ENCODE measurements at regions not wholly inside any gene's neighbourhood (a gene's known extent, or its start where the extent isn't known, plus 50 kb on each side); places are given as distances from the start of the nearest gene placed in this dataset.

DNA sequence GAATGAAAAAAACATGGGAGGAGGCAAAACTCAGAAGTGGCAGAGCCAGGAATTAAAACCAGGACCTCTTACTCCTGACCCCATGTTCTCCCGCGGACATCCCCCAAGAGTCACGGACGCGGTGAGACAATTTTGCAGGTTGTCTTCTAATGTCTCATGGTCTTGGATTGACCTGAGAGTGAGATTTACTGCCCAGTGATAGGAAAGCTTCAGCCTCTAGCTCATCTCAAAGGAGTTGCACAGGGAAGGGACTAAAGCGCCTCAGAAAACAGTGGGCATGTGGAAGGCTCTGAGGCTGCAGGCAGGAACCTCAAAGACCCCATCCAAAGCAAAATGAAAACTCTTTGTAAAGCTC lies 197.4 kb downstream of the ADAMTS15 start:
- DNase-seq (ENCODE audit: low read depth) = no peak
- Histone ChIP-seq H3K36me3 (ENCODE audit: control insufficient read depth, insufficient read depth, low read length, severe bottlenecking) (no peaks in the 10 kb centered on the region), H3K9ac (ENCODE audit: low read length) (peak overlapping the region; percentile 48)

DNA sequence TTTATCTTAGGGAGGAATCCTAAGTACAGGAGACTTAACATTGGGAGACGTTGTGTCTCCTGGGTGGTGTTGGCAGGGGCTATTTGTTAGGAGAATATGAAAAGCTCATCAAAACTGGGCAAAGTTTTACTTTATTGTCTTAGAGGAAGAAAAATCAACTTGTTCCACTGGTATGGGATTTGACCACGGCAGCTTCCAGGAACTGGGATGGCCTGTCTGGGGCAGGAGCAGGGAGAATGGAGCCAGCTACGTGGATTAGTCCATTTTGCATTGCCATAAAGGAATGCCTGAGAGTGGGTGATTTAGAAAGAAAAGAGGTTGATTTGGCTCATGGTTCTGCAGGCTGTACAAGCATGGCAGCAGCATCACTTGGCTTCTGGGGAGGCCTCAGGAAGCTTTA lies 198.4 kb downstream of the ADAMTS15 start:
- no peaks in the 10 kb centered on the region for H3K36me3 ChIP-seq (ENCODE audit: control insufficient read depth, insufficient read depth, low read length, severe bottlenecking)
- H3K9me3 ChIP-seq (ENCODE audit: control insufficient read depth, low read length) = no peaks in the 10 kb centered on the region
- no peak for DNase-seq (ENCODE audit: low read depth)
- H3K4me3 ChIP-seq (ENCODE audit: low read length) = no peak overlapping the region
- peak overlapping the region; percentile 65 for H3K9ac ChIP-seq (ENCODE audit: low read length)
- no peaks in the 10 kb centered on the region for H3K27me3 ChIP-seq (replicated peaks; ENCODE audit: control insufficient read depth, insufficient read depth, low read length)
- H3K4me1 ChIP-seq (ENCODE audit: control insufficient read depth, insufficient read depth, low read length) = peaks cover 75% of the 10 kb centered on the region

More for the DNA sequence above, 197.4 kb downstream of the ADAMTS15 start:
- Histone ChIP-seq H3K9me3 (ENCODE audit: control insufficient read depth, low read length) (no peaks in the 10 kb centered on the region), H3K4me3 (ENCODE audit: low read length) (no peak overlapping the region), H3K4me1 (ENCODE audit: control insufficient read depth, insufficient read depth, low read length) (peaks cover 70% of the 10 kb centered on the region), H3K27me3 (replicated peaks; ENCODE audit: control insufficient read depth, insufficient read depth, low read length) (no peaks in the 10 kb centered on the region)

DNA sequence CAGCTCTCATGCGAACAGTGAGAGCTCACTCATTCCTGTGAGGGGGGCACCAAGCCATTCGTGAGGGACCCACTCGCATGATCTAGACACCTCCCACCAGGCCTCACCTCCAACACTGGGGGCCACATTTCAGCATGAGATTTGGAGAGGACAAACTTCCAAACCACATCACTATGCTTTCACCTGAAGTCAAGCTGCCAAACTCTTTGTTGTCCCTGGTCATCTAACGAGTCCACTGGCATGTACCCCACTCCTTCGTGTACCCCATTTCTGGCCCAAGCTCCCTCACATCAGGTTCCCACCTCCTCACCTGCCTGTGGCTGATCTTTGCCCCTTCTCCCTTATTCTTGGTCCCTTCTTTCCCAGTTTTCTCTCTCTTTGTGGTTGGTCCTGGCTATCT lies 198.9 kb downstream of the ADAMTS15 start:
- no peak for DNase-seq (ENCODE audit: low read depth)
- Histone ChIP-seq H3K9me3 (ENCODE audit: control insufficient read depth, low read length) (no peaks in the 10 kb centered on the region), H3K4me1 (ENCODE audit: control insufficient read depth, insufficient read depth, low read length) (peaks cover 72% of the 10 kb centered on the region), H3K9ac (ENCODE audit: low read length) (peak overlapping the region; percentile 65), H3K27me3 (replicated peaks; ENCODE audit: control insufficient read depth, insufficient read depth, low read length) (no peaks in the 10 kb centered on the region), H3K4me3 (ENCODE audit: low read length) (no peak overlapping the region), H3K36me3 (ENCODE audit: control insufficient read depth, insufficient read depth, low read length, severe bottlenecking) (no peaks in the 10 kb centered on the region)

DNA sequence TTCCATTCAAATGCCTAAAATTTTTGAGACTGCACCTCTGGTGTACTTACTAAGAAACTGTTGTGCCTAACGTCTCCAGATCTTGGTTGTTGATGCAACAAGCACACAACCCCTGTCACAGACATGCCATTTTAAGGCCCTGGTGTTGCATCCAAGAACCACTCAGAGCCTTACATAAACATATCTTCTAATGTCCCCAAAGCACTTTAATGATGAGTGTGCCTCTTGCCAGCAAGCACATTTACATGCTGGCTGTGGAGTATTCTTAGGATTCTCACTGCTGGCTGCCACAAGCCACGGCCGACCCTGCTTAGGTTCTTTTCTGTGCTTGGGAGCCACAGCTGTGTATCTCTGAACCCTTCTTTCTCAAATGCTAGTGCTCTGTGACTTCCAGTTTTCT lies 201.4 kb downstream of the ADAMTS15 start:
- no peaks in the 10 kb centered on the region for H3K36me3 ChIP-seq (ENCODE audit: control insufficient read depth, insufficient read depth, low read length, severe bottlenecking)
- peaks cover 84% of the 10 kb centered on the region for H3K4me1 ChIP-seq (ENCODE audit: control insufficient read depth, insufficient read depth, low read length)
- no peak overlapping the region for H3K4me3 ChIP-seq (ENCODE audit: low read length)
- DNase-seq (ENCODE audit: low read depth) = no peak
- no peaks in the 10 kb centered on the region for H3K9me3 ChIP-seq (ENCODE audit: control insufficient read depth, low read length)
- no peaks in the 10 kb centered on the region for H3K27me3 ChIP-seq (replicated peaks; ENCODE audit: control insufficient read depth, insufficient read depth, low read length)
- no peak overlapping the region for H3K9ac ChIP-seq (ENCODE audit: low read length)

DNA sequence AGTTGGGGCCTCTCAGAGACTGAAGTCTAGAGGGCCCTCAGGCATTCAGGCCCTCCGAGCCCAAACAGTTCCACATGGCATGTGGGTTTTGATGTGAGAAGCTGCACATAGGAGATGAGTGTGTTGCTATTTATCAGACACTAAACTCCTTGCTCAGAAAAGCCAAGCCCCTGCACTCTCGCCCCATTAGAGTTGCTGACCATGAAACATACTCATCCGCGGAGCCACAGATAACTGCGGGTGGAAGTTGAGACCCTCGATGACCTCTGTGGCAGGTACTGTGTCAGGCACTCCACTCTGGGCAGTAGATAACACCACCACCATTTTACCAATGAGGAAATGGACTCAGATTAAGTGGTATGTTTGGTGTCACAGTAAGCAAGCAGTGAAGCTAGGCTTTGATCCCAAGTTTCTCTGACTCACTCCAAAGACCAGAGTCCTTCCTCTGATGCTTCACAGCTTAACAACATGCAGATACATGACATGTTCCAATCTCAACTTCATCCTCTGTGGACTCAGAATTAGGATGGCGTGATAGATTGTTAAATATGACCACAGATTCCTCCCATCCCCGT lies 202.1 kb downstream of the ADAMTS15 start:
- Histone ChIP-seq H3K4me3 (ENCODE audit: low read length) (no peak overlapping the region), H3K4me1 (ENCODE audit: control insufficient read depth, insufficient read depth, low read length) (peaks cover 84% of the 10 kb centered on the region), H3K9ac (ENCODE audit: low read length) (no peak overlapping the region), H3K27me3 (replicated peaks; ENCODE audit: control insufficient read depth, insufficient read depth, low read length) (no peaks in the 10 kb centered on the region), H3K36me3 (ENCODE audit: control insufficient read depth, insufficient read depth, low read length, severe bottlenecking) (no peaks in the 10 kb centered on the region), H3K9me3 (ENCODE audit: control insufficient read depth, low read length) (no peaks in the 10 kb centered on the region)
- DNase-seq (ENCODE audit: low read depth) = no peak

DNA sequence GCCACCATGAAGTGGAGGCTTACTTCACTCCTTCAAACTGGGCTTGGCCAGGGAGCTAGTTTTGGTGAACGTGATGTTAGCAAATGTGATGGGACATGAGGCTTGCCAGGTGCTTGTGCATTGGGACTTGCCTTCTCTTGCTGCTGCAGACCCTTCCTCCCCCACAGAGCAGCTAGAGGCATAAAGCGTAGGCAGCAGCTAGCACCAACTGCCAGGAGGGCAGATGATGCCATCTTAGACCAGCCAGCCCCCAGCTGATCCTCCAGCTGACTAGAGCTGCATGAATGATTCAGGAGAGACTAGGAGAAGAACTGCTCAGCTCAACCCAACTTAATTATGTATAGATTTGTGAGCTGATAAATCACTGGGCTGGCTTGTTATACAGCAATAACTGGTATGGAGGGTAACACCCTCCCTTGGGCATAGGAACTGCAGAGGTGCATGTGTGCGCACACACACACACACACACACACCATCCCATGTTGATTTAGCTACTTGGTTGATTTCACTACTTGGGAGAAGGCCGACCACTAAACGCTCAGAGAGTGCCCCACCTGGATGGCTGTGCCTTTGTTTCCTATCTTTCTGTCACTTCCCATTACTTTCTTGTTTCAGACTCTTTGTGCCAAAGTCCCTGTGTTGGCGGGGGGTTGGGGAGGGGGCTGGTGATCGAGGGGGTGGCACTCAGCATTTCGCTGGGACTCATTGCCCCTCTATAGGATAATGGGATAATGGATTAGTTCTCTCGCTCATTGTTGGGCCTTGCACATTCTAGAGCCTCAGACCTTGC lies 202.8 kb downstream of the ADAMTS15 start:
- Histone ChIP-seq H3K36me3 (ENCODE audit: control insufficient read depth, insufficient read depth, low read length, severe bottlenecking) (no peaks in the 10 kb centered on the region), H3K4me1 (ENCODE audit: control insufficient read depth, insufficient read depth, low read length) (peaks cover 85% of the 10 kb centered on the region), H3K4me3 (ENCODE audit: low read length) (no peak overlapping the region), H3K27me3 (replicated peaks; ENCODE audit: control insufficient read depth, insufficient read depth, low read length) (no peaks in the 10 kb centered on the region), H3K9me3 (ENCODE audit: control insufficient read depth, low read length) (peaks cover 4% of the 10 kb centered on the region), H3K9ac (ENCODE audit: low read length) (no peak overlapping the region)
- no peak for DNase-seq (ENCODE audit: low read depth)

DNA sequence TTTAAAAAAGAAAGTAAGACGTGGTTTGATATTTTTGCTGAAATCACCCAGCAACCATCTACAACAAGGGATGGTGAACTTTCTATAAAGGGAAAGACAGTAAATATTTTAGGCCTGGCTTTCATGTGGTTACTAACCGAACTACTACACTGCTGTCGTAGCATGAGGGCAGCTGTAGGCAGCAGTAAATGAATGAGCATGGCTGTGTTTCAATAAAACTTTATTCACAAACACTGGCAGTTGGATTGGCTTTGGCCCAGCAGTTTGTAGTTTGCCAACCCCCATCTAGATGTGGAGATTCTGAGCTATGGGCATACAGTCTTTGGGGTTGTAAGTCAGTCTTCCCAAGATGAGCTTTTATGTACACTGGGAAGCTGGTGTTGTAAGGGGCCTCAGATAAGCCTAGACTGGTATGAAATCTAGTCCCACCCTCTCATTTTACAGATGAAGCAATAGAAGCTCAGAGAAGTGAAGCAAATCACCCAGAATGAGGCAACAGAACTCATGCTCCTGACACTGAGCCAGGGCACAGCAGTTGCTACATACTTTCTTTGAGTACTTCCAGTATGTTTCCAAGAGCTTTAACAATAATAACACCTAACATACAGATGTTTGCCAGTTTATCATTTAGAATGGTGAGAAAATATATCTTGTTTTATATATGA lies 204.4 kb downstream of the ADAMTS15 start:
- peak; percentile 97 for DNase-seq (ENCODE audit: low read depth)
- H3K4me1 ChIP-seq (ENCODE audit: control insufficient read depth, insufficient read depth, low read length) = peaks cover 71% of the 10 kb centered on the region
- no peaks in the 10 kb centered on the region for H3K36me3 ChIP-seq (ENCODE audit: control insufficient read depth, insufficient read depth, low read length, severe bottlenecking)
- H3K4me3 ChIP-seq (ENCODE audit: low read length) = peak overlapping the region; percentile 9
- H3K27me3 ChIP-seq (replicated peaks; ENCODE audit: control insufficient read depth, insufficient read depth, low read length) = no peaks in the 10 kb centered on the region
- H3K9ac ChIP-seq (ENCODE audit: low read length) = peak overlapping the region; percentile 74
- H3K9me3 ChIP-seq (ENCODE audit: control insufficient read depth, low read length) = peaks cover 17% of the 10 kb centered on the region

DNA sequence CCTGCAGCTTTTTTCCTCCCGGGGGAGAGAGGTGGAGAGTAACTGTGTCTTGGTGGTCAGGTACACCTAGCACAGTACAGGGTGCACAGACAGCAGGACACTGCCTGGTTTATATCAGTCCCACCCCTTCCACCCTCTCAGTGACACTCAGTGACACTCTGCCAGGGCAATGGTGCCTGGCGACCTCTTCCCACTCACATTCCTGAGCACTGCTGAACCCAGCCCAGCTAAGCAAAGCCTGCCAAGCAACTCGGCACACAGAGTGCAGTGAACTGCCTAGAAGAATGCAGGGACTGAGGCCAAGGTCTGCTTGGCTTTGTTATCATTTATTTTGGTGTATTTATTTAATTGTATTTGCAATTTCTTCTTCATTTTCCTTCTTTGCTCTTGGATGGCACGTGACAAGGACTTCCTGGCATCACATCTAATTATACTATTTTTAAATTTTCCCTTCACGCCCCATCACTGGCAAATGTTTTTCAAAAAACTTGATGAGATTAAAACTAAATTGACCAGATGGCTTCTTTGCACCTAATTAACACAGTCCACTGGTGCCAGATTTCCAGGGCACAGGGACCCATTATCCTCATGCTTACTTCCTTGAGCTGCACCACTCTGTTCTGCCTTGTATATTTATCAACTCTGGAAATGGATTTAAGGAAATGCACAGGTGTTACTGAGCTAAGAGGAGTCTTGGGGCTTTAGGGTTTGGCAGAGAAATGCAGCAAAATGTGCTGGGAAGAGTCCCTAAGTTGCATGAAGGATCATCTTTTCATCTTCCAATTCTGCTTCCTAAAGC lies 205.6 kb downstream of the ADAMTS15 start:
- Histone ChIP-seq H3K27me3 (replicated peaks; ENCODE audit: control insufficient read depth, insufficient read depth, low read length) (no peaks in the 10 kb centered on the region), H3K36me3 (ENCODE audit: control insufficient read depth, insufficient read depth, low read length, severe bottlenecking) (no peaks in the 10 kb centered on the region), H3K4me3 (ENCODE audit: low read length) (peak overlapping the region; percentile 52), H3K4me1 (ENCODE audit: control insufficient read depth, insufficient read depth, low read length) (peaks cover 60% of the 10 kb centered on the region), H3K9me3 (ENCODE audit: control insufficient read depth, low read length) (peaks cover 24% of the 10 kb centered on the region), H3K9ac (ENCODE audit: low read length) (peak overlapping the region; percentile 74)
- DNase-seq (ENCODE audit: low read depth) = peak; percentile 80

DNA sequence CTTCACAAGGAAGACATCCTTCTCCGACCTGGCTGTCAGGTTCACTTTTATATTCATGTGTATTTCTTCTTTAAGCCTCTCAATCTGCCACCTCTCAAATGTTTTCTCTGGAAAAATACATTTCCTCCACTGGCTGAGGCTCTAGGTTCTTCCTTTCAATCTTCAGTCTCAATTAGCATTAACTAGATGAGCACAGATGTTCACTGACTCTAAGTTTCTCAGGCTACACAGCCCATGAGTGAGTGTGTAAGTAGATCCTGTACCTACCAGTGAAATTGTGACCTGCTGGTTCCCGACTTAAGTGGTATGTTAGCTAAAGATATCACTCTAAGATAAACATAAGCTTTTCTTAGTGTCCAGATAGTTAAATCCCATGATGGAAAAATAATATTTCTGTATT lies 206.9 kb downstream of the ADAMTS15 start:
- Histone ChIP-seq H3K9ac (ENCODE audit: low read length) (no peak overlapping the region), H3K27me3 (replicated peaks; ENCODE audit: control insufficient read depth, insufficient read depth, low read length) (no peaks in the 10 kb centered on the region), H3K4me1 (ENCODE audit: control insufficient read depth, insufficient read depth, low read length) (peaks cover 48% of the 10 kb centered on the region), H3K36me3 (ENCODE audit: control insufficient read depth, insufficient read depth, low read length, severe bottlenecking) (no peaks in the 10 kb centered on the region), H3K4me3 (ENCODE audit: low read length) (peak overlapping the region; percentile 26), H3K9me3 (ENCODE audit: control insufficient read depth, low read length) (peaks cover 24% of the 10 kb centered on the region)
- no peak for DNase-seq (ENCODE audit: low read depth)

DNA sequence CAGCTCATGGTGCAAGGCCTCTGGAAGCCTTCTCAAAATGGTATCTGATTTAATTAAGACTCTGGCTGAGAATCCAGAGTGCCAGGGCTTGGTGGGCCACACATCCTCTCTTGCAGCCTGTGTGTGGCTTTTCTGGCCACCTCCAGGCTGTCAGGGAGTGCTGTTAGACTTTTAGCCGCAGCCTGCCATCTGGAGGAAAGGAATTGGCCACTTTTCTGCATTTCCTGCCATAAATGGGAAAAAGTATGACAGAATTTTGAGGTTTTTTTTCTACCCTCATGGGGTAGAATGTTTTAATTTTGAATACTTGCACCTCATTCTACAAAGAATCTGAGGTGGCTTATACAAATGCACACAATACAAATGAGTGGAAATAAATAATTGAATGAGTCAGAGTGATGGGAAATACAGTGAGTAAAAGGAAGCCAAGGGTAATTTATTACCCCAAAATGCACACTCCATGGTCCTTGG lies 218.4 kb downstream of the ADAMTS15 start:
- peak overlapping the region; percentile 23 for H3K9ac ChIP-seq (ENCODE audit: low read length)
- peaks cover 13% of the 10 kb centered on the region for H3K4me1 ChIP-seq (ENCODE audit: control insufficient read depth, insufficient read depth, low read length)
- no peak for DNase-seq (ENCODE audit: low read depth)
- no peaks in the 10 kb centered on the region for H3K27me3 ChIP-seq (replicated peaks; ENCODE audit: control insufficient read depth, insufficient read depth, low read length)
- no peaks in the 10 kb centered on the region for H3K9me3 ChIP-seq (ENCODE audit: control insufficient read depth, low read length)
- no peak overlapping the region for H3K4me3 ChIP-seq (ENCODE audit: low read length)
- H3K36me3 ChIP-seq (ENCODE audit: control insufficient read depth, insufficient read depth, low read length, severe bottlenecking) = no peaks in the 10 kb centered on the region

DNA sequence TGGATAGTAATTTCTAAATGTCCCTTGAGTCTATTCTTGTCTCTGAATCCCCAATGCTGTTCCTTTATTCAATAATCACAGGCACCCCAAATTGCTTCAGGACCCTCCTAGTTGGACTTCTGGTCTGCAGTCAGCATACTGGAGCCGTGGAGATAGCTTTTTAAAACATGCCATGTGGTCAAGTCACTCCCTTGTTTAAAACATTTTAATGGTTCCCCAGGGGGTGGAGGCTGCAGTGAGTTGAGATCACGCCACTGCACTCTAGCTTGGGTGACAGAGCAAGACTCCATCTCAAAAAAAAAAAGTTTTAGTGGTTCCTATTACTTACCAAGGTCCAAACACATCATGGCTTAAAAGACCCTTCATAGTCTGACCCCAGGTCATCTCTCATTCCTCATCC lies 220.3 kb downstream of the ADAMTS15 start:
- Histone ChIP-seq H3K27me3 (replicated peaks; ENCODE audit: control insufficient read depth, insufficient read depth, low read length) (no peaks in the 10 kb centered on the region), H3K9ac (ENCODE audit: low read length) (peak overlapping the region; percentile 15), H3K9me3 (ENCODE audit: control insufficient read depth, low read length) (no peaks in the 10 kb centered on the region), H3K4me1 (ENCODE audit: control insufficient read depth, insufficient read depth, low read length) (peaks cover 23% of the 10 kb centered on the region), H3K36me3 (ENCODE audit: control insufficient read depth, insufficient read depth, low read length, severe bottlenecking) (no peaks in the 10 kb centered on the region), H3K4me3 (ENCODE audit: low read length) (no peak overlapping the region)
- no peak for DNase-seq (ENCODE audit: low read depth)

Measured in adipocyte (in vitro differentiated cells).